Stimulated activated CD4-positive, alpha-beta T cell treated with anti-CD3 and anti-CD28 coated beads, Interleukin-4, amount 100 ng/mL, for 1 hour (primary cell): ENCODE measurements at regions not wholly inside any gene's neighbourhood (a gene's known extent, or its start where the extent isn't known, plus 50 kb on each side); places are given as distances from the start of the nearest gene placed in this dataset.
A peak's percentile ranks its signal among the peaks of the same experiment; 100 is the strongest.

Source experiments
- DNase-seq: peaks from one replicate; pipeline ENCODE4 v3.0.0-alpha.2; 2020

- DNase-seq = no peak
Measured at GRCh38 chrX:22666441-22666840, 333.3 kb upstream of the DDX53 start.

GRCh38 chrX:22674932-22675331 lies 324.8 kb upstream of the DDX53 start:
- no peak for DNase-seq

- no peak for DNase-seq
Measured at GRCh38 chrX:22686138-22686541, 313.6 kb upstream of the DDX53 start.

- DNase-seq = no peak
Measured at GRCh38 chrX:22689290-22689689, 310.5 kb upstream of the DDX53 start.

DNA sequence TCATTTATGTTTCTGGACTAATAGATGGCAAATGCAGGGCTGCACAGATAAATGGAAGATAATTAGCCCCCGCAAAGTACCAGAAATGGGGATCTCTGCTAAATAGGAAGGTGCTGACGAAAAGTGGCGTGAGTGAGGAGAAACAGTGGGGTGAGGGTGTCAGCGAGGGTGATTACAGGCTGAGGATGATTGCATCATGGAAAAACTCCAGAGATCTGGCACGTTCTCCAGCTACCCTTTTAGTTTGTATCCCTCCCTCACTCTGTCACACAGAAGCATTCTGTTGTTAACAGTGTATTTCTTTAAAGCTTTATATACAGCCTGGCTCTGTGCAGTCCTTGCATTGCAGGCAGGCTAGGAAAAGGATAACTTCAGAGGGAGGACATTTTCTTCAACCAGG lies 309.6 kb upstream of the DDX53 start:
- DNase-seq = no peak

- no peak for DNase-seq
Measured at GRCh38 chrX:22691966-22692565, 307.7 kb upstream of the DDX53 start.

GRCh38 chrX:22698151-22698550 lies 301.6 kb upstream of the DDX53 start:
- DNase-seq = no peak

DNA sequence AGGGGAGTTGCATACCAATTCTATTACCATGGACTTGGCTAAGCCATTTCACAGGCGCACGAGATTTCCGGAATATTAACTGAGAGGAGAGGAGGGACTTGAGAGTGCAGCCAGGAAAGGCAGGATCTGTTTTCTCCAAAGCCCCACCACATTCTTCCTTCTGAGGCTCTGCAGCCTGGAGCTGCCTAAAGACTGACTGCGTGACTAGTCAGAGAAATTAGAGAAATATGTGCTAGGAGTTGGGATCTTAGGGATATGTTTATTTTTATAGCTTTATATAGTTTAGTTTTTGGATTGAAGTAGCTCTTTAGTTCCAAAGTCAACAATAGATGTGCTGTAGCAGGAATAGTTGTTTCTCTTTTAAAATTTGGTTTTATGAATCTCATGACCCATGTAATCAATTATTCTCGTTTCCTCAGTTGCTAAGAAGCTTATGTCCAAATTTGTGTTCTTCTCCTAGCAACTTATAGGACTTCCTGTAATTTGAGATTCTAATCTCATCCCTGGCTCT lies 300.1 kb upstream of the DDX53 start:
- no peak for DNase-seq

DNA sequence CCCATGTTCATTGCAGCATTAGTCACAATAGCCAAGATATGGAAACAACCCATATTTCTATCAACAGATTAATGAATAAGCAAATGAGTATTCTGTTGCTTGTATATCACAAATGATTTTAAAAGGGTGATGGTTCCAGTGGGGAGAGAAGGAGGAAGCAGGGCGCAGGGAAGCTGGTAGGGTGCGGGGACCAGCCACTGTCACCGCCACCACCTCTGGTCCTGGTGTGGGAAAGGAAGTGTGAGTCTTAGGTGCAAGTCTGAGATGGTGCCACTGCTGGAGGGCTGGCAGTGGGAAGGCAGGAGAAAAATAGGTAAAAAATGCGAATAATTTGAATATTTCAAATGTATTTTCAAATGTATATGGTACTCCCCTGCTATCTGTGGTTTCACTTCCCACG lies 286.8 kb upstream of the DDX53 start:
- DNase-seq = no peak

DNA sequence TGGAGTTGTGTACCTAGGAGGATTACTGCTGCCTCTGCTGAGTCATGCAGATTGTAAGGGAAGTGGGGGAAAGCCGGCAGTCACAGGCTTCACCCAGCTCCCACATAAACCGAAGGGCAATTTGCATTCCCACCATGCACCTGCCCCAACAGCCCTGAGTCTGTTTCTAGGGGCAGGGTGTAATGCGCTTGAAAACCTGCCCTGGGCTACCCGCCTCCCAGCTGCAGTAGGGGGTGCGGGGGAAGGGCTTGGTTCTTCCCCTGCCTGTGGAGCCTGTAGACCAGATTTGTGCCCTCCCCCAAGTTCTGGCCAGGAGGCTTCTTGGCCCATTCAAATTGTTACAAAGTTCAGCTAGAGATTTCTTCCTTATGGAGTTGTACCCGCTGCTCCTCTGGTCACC lies 269.2 kb upstream of the DDX53 start:
- DNase-seq = no peak

DNA sequence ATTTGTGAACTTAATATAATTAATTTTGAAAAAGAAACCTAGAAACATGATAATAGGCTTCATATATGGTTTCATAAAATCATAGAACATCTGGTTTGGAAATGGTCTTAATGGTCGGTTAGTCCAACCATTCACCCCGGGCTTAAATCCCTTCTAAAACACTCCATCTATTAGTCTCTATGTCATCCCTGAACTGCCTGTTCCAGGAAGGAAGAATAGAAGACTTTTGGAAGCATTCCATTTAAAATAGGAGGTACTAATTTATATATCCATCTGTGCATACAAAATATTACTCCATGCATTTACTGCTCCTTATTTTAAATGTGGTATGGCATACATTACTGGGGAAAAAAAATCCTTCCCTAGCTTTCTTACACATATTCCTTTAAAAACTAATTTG lies 262.2 kb upstream of the DDX53 start:
- no peak for DNase-seq

GRCh38 chrX:22739276-22739675 lies 260.5 kb upstream of the DDX53 start:
- DNase-seq = no peak

GRCh38 chrX:22740836-22741235 lies 258.9 kb upstream of the DDX53 start:
- DNase-seq = no peak

GRCh38 chrX:22742174-22742573 lies 257.6 kb upstream of the DDX53 start:
- no peak for DNase-seq

DNA sequence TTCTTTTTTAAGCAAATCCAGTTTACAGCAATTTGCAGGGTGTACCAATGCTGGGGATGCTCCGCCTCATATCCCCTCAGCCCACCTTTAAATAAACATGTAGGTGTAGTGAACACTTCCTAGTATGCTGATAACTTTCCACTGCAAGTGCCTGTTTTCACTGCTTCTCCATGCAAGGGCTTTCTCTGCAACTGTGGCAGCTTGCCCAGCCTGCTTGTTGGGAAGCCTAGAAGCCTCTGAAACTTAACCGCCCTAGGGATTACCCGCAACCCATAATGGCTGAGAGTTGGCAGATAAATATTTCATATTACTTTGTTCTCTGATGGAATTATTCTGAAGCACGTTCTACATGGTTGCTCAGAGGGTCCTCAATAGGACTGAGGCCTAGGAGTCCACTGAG lies 253.7 kb upstream of the DDX53 start:
- DNase-seq = no peak

- DNase-seq = peak; percentile 15
Measured at GRCh38 chrX:22748093-22748999, 251.4 kb upstream of the DDX53 start.

- no peak for DNase-seq
Measured at GRCh38 chrX:22758807-22759481, 240.8 kb upstream of the DDX53 start.

DNA sequence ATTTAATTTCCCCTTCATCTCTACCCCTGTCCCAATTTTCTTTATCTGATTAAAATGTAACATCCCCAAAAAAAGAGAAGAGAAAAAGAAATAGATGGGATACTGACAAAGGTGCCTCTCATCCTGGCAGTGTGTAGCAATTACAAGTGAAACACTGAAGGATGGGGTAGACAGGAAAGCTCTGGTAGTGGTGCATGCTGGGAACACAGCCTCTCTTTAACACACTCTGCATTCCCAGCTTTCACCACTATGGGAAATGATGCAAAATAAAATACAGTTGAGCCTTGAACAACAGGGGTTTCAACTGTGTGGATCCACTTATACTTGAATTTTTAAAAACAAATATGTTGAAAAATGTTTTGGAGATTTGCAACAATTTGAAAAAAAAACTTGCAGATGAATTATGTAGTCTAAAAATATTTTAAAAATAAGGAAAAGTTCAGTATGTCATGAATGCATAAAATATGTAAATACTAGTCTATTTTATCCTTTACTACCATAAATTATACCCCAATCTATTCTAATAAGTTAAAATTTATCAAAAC lies 239.2 kb upstream of the DDX53 start:
- DNase-seq = no peak

DNA sequence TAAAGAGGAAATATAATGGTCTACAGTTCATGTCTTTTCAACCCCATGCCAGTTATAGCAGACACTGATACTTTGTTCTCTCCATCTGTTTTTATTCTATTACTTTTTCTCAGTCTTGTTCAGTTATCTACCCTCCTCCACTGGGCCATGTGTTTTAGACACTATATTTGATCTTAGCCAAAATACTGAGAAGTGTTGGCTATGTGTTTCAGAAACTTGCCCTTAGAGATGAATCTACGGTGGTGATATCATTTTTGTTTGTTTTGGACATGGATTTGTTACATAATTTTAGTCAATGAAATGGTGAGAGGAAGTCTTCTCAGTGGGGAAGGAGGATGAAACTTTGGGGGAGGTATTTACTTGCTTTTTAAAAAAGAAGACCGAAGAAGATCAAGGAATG lies 211.5 kb upstream of the DDX53 start:
- DNase-seq = no peak

- no peak for DNase-seq
Measured at GRCh38 chrX:22795671-22796070, 204.1 kb upstream of the DDX53 start.

GRCh38 chrX:22800360-22800759 lies 199.4 kb upstream of the DDX53 start:
- DNase-seq = no peak

DNA sequence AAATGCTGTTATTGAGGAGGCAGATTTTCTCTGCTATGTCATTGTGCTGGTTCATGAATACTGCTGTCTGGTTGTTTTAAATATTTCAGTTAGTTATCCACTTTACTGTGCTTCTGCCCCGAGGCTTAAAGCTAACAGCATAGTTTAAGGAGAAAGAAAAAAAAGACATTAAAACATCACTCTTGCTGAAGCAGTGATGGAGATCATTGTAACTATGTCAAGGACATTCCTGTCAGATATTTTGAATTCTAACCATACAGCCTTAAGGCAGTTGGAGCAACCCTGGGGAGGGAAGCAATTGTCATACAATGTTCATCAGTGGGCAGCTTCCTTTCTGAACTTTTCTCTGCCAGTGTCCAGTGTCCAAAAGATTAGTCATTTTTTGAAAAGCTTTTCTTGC lies 199.0 kb upstream of the DDX53 start:
- DNase-seq = no peak

DNA sequence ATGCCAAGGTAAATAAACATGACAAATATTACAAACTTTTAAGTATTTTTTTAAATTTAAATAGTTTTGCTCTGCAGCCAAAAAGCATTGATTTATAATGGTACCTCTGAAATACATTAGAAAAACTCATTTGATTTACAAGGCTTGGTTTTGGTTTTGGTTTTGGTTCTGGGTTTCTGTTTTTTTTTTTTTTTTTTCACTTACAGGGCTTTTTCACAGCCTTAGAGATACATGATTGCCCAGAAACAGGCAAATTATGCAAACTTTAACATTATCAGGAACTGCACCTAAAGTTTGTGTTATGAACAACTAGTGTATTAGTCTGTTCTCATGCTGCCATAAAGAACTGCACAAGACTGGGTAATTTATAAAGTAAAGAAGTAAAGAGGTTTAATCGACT lies 196.4 kb upstream of the DDX53 start:
- no peak for DNase-seq

GRCh38 chrX:22810876-22811275 lies 188.9 kb upstream of the DDX53 start:
- DNase-seq = no peak
